Right ventricle myocardium superior (tissue), 1 donor: ENCODE measurements at regions not wholly inside any gene's neighbourhood (a gene's known extent, or its start where the extent isn't known, plus 50 kb on each side); places are given as distances from the start of the nearest gene placed in this dataset.
A peak's percentile ranks its signal among the peaks of the same experiment; 100 is the strongest.
"Not testable (repeated sequence)": the region's sequence is repeated elsewhere in the genome, so short reads cannot be mapped to it uniquely, and the experiment has no call there.

Source experiments
- ATAC-seq: fragments of 200-7000 bp; cut with Tn5 transposase; one replicate; pipeline ENCODE4 v1.9.1; 2020; ENCODE audit warnings: mild to moderate bottlenecking; ENCODE audit not compliant: poor library complexity
- DNase-seq: peaks from one replicate; pipeline ENCODE4 v3.0.0-alpha.2; 2020
- intact Hi-C: fragments of 100-400 bp; cut with DNase I; formaldehyde crosslinking; loops from one replicate; pipeline ENCODE4 v1.11.2; 2022
- donor health status: DM: no; HTN: yes; CAD: no; lungs with severe emphysema.

- intact Hi-C loops: no loop called here
- ATAC-seq: no peak
Observed at GRCh38 chr4:55028196-55028595, 97.2 kb downstream of the KDR start.

GRCh38 chr4:55027596-55027995, 97.8 kb downstream of the KDR start:
- DNase-seq (no peak), ATAC-seq (no peak)
- intact Hi-C loops: no loop called here

More at GRCh38 chr4:55028196-55028595, 97.2 kb downstream of the KDR start:
- DNase-seq: no peak

GRCh38 chr4:55025456-55025855, 99.9 kb downstream of the KDR start:
- intact Hi-C loops, DNase-seq, ATAC-seq: not testable (repeated sequence)

GRCh38 chr4:55023030-55023429, 102.4 kb downstream of the KDR start:
- ATAC-seq (no peak), DNase-seq (no peak)
- intact Hi-C loops: no loop called here

- intact Hi-C loops: no loop called here
- ATAC-seq (no peak), DNase-seq (no peak)
Observed at GRCh38 chr4:55021214-55021613, 104.2 kb downstream of the KDR start.

GRCh38 chr4:55020131-55020530, 105.3 kb downstream of the KDR start:
- DNase-seq (no peak), ATAC-seq (no peak)
- intact Hi-C loops: no loop called here

- ATAC-seq: no peak
- no peak for DNase-seq
- intact Hi-C loops: no loop called here
Observed at GRCh38 chr4:55018978-55019377, 106.4 kb downstream of the KDR start.

- DNase-seq: no peak
- intact Hi-C loops: no loop called here
- no peak for ATAC-seq
Observed at GRCh38 chr4:55018521-55018920, 106.9 kb downstream of the KDR start.

GRCh38 chr4:55017406-55017805, 108.0 kb downstream of the KDR start:
- intact Hi-C loops: no loop called here
- ATAC-seq (no peak), DNase-seq (no peak)

- intact Hi-C loops: no loop called here
- no peak for ATAC-seq
- no peak for DNase-seq
Observed at GRCh38 chr4:55016131-55016530, 109.3 kb downstream of the KDR start.

- intact Hi-C loops: no loop called here
- no peak for DNase-seq
- no peak for ATAC-seq
Observed at GRCh38 chr4:55014876-55015275, 110.5 kb downstream of the KDR start.

GRCh38 chr4:55013431-55013955, 111.9 kb downstream of the KDR start:
- intact Hi-C loops: no loop called here
- no peak for DNase-seq
- no peak for ATAC-seq

- ATAC-seq (no peak), DNase-seq (no peak)
- intact Hi-C loops: no loop called here
Observed at GRCh38 chr4:55012363-55013230, 112.8 kb downstream of the KDR start.

- intact Hi-C loops: no loop called here
- ATAC-seq (no peak), DNase-seq (no peak)
Observed at GRCh38 chr4:55011761-55012160, 113.6 kb downstream of the KDR start.

GRCh38 chr4:55010550-55010949, 114.8 kb downstream of the KDR start:
- no peak for DNase-seq
- intact Hi-C loops: no loop called here

GRCh38 chr4:55008166-55009056, 117.0 kb downstream of the KDR start:
- no peak for DNase-seq
- intact Hi-C loops: no loop called here
- peak; percentile 20 for ATAC-seq

More at GRCh38 chr4:55010550-55010949, 114.8 kb downstream of the KDR start:
- no peak for ATAC-seq

GRCh38 chr4:55005910-55006309, 119.5 kb downstream of the KDR start:
- DNase-seq: no peak
- no peak for ATAC-seq
- intact Hi-C loops: no loop called here

GRCh38 chr4:55004831-55005230, 120.6 kb downstream of the KDR start:
- peak; percentile 34 for DNase-seq
- ATAC-seq: peak; percentile 43
- intact Hi-C loops: no loop called here

- ATAC-seq (no peak), DNase-seq (no peak)
- intact Hi-C loops: no loop called here
Observed at GRCh38 chr4:55002431-55002830, 123.0 kb downstream of the KDR start.
